Natural killer cell treated with Interleukin-12 subunit alpha and Interleukin-12 subunit beta and Interleukin-15 and Interleukin-18, amount 100 ng/mL, for 72 hours (primary cell): ENCODE measurements at regions not wholly inside any gene's neighbourhood (a gene's known extent, or its start where the extent isn't known, plus 50 kb on each side); places are given as distances from the start of the nearest gene placed in this dataset.

ENCODE experiments used
- ATAC-seq, 2 donors: fragments of 150-1000 bp; cut with Tn5 transposase in 1 of 2; sonication (Bioruptor Pico), chemical (Tn5 transposase) in 1 of 2; 2 replicates each; pipeline ENCODE4 v1.10.0; 2021
- DNase-seq: peaks from one replicate; pipeline ENCODE4 v3.0.0; 2022; ENCODE audit warnings: low spot score
- H3K27ac Mint-ChIP-seq, 2 donors: 1 replicate in 1 of 2; 2 replicates in 1 of 2; pipeline ENCODE4 v1.8.0; 2022; ENCODE audit warnings: mixed read lengths in 2 of 2, mild to moderate bottlenecking in 1 of 2, moderate library complexity in 1 of 2
- H3K27me3 Mint-ChIP-seq, 2 donors: 1 replicate in 1 of 2; 2 replicates in 1 of 2; pipeline ENCODE4 v1.8.0; 2022; ENCODE audit warnings: mixed read lengths in 2 of 2
- H3K36me3 Mint-ChIP-seq: one replicate; pipeline ENCODE4 v1.8.0; 2022; ENCODE audit warnings: mixed read lengths
- H3K4me1 Mint-ChIP-seq, 2 donors: 1 replicate in 1 of 2; 2 replicates in 1 of 2; pipeline ENCODE4 v1.8.0; 2022; ENCODE audit warnings: low read depth in 2 of 2, mixed read lengths in 2 of 2, mild to moderate bottlenecking in 1 of 2
- H3K4me3 Mint-ChIP-seq: one replicate; pipeline ENCODE4 v1.8.0; 2022; ENCODE audit warnings: mixed read lengths
- H3K9me3 Mint-ChIP-seq: 2 replicates; pipeline ENCODE4 v1.8.0; 2022; ENCODE audit warnings: mixed read lengths

DNA sequence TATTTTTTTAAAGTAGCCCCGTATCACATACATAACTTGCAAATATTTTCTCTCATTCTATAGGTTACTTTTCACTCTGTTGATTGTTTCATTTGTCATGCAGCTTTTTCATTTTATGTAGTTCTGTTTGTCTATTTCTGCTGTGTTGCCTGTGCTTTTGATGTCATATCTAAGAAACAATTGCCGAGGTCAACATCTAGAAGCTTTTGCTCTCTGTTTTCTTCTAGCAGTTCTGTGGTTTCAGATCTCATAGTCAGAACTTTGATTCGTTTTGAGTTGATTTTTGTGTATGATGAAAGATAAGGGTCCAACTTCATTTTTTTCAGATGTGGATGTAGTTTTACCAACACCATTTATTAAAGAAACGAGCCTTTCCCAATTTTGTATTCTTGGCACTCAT lies 79.5 kb downstream of the CD200 start:
- no peak for DNase-seq
- Mint-ChIP-seq H3K27me3 (peaks cover 7 to 14% of the 10 kb centered on the region in 2 donors), H3K4me3 (no peak overlapping the region), H3K27ac (no peak overlapping the region), H3K4me1 (peaks cover 3% of the 10 kb centered on the region in 2 donors), H3K36me3 (no peaks in the 10 kb centered on the region), H3K9me3 (no peaks in the 10 kb centered on the region)
- ATAC-seq = no peak

DNA sequence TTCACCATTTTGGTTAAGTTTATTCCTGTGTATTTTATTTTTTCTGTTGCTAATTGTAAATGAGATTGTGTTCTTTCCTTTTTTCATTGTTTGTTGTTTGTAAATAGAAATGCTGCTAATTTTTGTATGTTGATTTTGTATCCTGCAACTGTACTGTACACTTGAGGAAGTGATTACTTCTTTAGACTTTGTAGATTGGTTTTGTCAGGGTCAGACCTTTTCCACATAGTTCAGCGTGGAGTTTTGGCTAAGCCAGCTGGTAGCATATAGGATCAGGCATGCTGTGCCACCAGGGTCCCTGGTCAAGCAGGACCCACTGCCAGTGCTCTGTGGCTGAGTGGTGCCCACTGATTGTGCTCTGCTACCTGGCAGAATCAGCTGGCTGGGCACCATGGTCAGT lies 80.1 kb downstream of the CD200 start:
- Mint-ChIP-seq H3K4me1 (peaks cover 3% of the 10 kb centered on the region in 2 donors), H3K27ac (no peak overlapping the region), H3K9me3 (no peaks in the 10 kb centered on the region), H3K36me3 (no peaks in the 10 kb centered on the region), H3K4me3 (no peak overlapping the region), H3K27me3 (peaks cover 7 to 14% of the 10 kb centered on the region in 2 donors)
- no peak for DNase-seq
- ATAC-seq = peak in 1 of 2 donors; percentile 20

- Mint-ChIP-seq H3K27me3 (peaks cover 7 to 12% of the 10 kb centered on the region in 2 donors), H3K9me3 (no peaks in the 10 kb centered on the region), H3K4me3 (no peak overlapping the region), H3K36me3 (no peaks in the 10 kb centered on the region), H3K27ac (no peak overlapping the region), H3K4me1 (peaks cover 3% of the 10 kb centered on the region in 2 donors)
- ATAC-seq = peak in 1 of 2 donors; percentile 28
- DNase-seq = no peak
Observed at GRCh38 chr3:112413722-112414121, 80.8 kb downstream of the CD200 start.
